Mononuclear cell (primary cell): ENCODE measurements at regions not wholly inside any gene's neighbourhood (a gene's known extent, or its start where the extent isn't known, plus 50 kb on each side); places are given as distances from the start of the nearest gene placed in this dataset.
"Not testable (repeated sequence)": the region's sequence is repeated elsewhere in the genome, so short reads cannot be mapped to it uniquely, and the experiment has no call there.

Source experiments
- H3K27me3 ChIP-seq: 2 replicates; pipeline ENCODE4 v1.6.0; 2011; ENCODE audit warnings: low read length, control low read depth; ENCODE audit not compliant: insufficient read depth
- H3K4me1 ChIP-seq: 2 replicates; pipeline ENCODE4 v1.5.1; 2011; ENCODE audit warnings: mild to moderate bottlenecking, low read length, control low read depth; ENCODE audit not compliant: insufficient read depth
- H3K4me3 ChIP-seq: 2 replicates; pipeline ENCODE4 v1.5.1; 2011; ENCODE audit warnings: mild to moderate bottlenecking, low read length, moderate library complexity
- H3K9me3 ChIP-seq: 2 replicates; pipeline ENCODE4 v1.5.1; 2011; ENCODE audit warnings: low read depth, mild to moderate bottlenecking, control low read depth, low read length

GRCh38 chr4:105072095-105072494 lies 74.6 kb upstream of the TET2 start:
- peaks cover 14% of the 10 kb centered on the region for H3K4me1 ChIP-seq
- not testable (repeated sequence) for H3K27me3 ChIP-seq, H3K9me3 ChIP-seq, H3K4me3 ChIP-seq

- Histone ChIP-seq H3K9me3 (no peaks in the 10 kb centered on the region), H3K4me1 (peaks cover 12% of the 10 kb centered on the region), H3K4me3 (no peak overlapping the region), H3K27me3 (no peaks in the 10 kb centered on the region)
These were observed 72.6 kb upstream of the TET2 start for GRCh38 chr4:105074097-105074496.

- Histone ChIP-seq H3K4me1 (peaks cover 5% of the 10 kb centered on the region), H3K4me3 (no peak overlapping the region), H3K27me3 (no peaks in the 10 kb centered on the region), H3K9me3 (no peaks in the 10 kb centered on the region)
These were observed 71.6 kb upstream of the TET2 start for GRCh38 chr4:105075045-105075444.

GRCh38 chr4:105088110-105088879 lies 58.4 kb upstream of the TET2 start:
- H3K27me3 ChIP-seq: no peaks in the 10 kb centered on the region
- H3K4me3 ChIP-seq: no peak overlapping the region
- H3K4me1 ChIP-seq: peaks cover 10% of the 10 kb centered on the region
- H3K9me3 ChIP-seq: no peaks in the 10 kb centered on the region

GRCh38 chr4:105092356-105092755 lies 54.3 kb upstream of the TET2 start:
- Histone ChIP-seq H3K4me1 (peaks cover 10% of the 10 kb centered on the region), H3K4me3 (no peak overlapping the region), H3K27me3 (no peaks in the 10 kb centered on the region), H3K9me3 (peaks cover 19% of the 10 kb centered on the region)

GRCh38 chr4:105092768-105093167 lies 53.9 kb upstream of the TET2 start:
- H3K9me3 ChIP-seq: peaks cover 19% of the 10 kb centered on the region
- no peaks in the 10 kb centered on the region for H3K27me3 ChIP-seq
- peaks cover 10% of the 10 kb centered on the region for H3K4me1 ChIP-seq
- H3K4me3 ChIP-seq: no peak overlapping the region

GRCh38 chr4:105093975-105094374 lies 52.7 kb upstream of the TET2 start:
- Histone ChIP-seq H3K4me1 (no peaks in the 10 kb centered on the region), H3K9me3 (peaks cover 19% of the 10 kb centered on the region), H3K27me3 (no peaks in the 10 kb centered on the region), H3K4me3 (no peak overlapping the region)
